ENCODE measurements at regions not wholly inside any gene's neighbourhood (a gene's known extent, or its start where the extent isn't known, plus 50 kb on each side); places are given as distances from the start of the nearest gene placed in this dataset.

DNA sequence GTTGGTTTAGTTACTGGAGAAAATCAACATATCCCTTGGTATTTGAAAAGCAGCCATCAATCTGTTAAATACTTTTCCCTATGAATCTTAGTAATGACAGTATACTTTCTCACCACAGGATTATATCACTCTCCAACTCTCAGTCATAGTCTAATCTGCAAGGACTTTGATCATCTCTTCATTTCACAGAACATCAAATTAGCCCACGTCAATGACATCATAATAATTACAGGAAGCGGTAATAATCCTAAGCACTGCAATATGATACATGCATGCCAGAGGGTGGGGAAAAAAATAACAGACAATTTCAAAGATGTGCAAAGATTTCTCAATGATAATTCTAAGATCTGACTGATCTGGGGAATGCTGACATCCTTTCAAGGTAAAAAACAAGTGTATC is 404.1 kb downstream of the GPM6A start:
- Mint-ChIP-seq H3K4me3 (no peak overlapping the region), H3K36me3 (ENCODE audit: low read depth) (peaks cover 4% of the 10 kb centered on the region; the same call in 2 of the 3 replicates), H3K27ac (no peak overlapping the region), H3K27me3 (ENCODE audit: insufficient read depth, low read depth, poor library complexity) (peaks cover 2% of the 10 kb centered on the region), H3K9me3 (peaks cover under 1% of the 10 kb centered on the region; the same call in 1 of the 3 replicates), H3K4me1 (peaks cover 11% of the 10 kb centered on the region; the same call in 2 of the 3 replicates)
- Histone ChIP-seq H4K20me1 (replicated peaks; ENCODE audit: insufficient read depth) (no peaks in the 10 kb centered on the region), H3K4me2 (no peak overlapping the region), H3K27ac (ENCODE audit: low read depth) (no peak overlapping the region), H3K4me3 (no peak overlapping the region), H2AFZ (no peak overlapping the region), H3K36me3 (ENCODE audit: insufficient read depth) (no peaks in the 10 kb centered on the region), H3K27me3 (ENCODE audit: insufficient read depth) (no peaks in the 10 kb centered on the region), H3K9me2 (ENCODE audit: insufficient read depth) (0 out of 2 replicates have a peak, but pooled peaks cover 3% of the 10 kb centered on the region), H3F3A (replicated peaks; ENCODE audit: low read depth) (no peaks in the 10 kb centered on the region), H3K79me2 (replicated peaks; ENCODE audit: insufficient read depth) (no peaks in the 10 kb centered on the region), H3K4me1 (ENCODE audit: insufficient read depth) (0 out of 2 replicates have a peak, but pooled peaks cover 4% of the 10 kb centered on the region)
- no peak for ATAC-seq
- no peak for TF ChIP-seq ZNF114 (CRISPR knock-in tag; IDR thresholded peaks at IDR 0.05)
- TF ChIP-seq, protein P1, sequence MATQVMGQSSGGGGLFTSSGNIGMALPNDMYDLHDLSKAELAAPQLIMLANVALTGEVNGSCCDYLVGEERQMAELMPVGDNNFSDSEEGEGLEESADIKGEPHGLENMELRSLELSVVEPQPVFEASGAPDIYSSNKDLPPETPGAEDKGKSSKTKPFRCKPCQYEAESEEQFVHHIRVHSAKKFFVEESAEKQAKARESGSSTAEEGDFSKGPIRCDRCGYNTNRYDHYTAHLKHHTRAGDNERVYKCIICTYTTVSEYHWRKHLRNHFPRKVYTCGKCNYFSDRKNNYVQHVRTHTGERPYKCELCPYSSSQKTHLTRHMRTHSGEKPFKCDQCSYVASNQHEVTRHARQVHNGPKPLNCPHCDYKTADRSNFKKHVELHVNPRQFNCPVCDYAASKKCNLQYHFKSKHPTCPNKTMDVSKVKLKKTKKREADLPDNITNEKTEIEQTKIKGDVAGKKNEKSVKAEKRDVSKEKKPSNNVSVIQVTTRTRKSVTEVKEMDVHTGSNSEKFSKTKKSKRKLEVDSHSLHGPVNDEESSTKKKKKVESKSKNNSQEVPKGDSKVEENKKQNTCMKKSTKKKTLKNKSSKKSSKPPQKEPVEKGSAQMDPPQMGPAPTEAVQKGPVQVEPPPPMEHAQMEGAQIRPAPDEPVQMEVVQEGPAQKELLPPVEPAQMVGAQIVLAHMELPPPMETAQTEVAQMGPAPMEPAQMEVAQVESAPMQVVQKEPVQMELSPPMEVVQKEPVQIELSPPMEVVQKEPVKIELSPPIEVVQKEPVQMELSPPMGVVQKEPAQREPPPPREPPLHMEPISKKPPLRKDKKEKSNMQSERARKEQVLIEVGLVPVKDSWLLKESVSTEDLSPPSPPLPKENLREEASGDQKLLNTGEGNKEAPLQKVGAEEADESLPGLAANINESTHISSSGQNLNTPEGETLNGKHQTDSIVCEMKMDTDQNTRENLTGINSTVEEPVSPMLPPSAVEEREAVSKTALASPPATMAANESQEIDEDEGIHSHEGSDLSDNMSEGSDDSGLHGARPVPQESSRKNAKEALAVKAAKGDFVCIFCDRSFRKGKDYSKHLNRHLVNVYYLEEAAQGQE (IDR thresholded peaks at IDR 0.05; ENCODE audit: unreplicated experiment), result no peak
- no peak for TF ChIP-seq CREB1 (CRISPR knock-in tag; IDR thresholded peaks at IDR 0.05; ENCODE audit: low read depth)
- TF ChIP-seq, protein P2, sequence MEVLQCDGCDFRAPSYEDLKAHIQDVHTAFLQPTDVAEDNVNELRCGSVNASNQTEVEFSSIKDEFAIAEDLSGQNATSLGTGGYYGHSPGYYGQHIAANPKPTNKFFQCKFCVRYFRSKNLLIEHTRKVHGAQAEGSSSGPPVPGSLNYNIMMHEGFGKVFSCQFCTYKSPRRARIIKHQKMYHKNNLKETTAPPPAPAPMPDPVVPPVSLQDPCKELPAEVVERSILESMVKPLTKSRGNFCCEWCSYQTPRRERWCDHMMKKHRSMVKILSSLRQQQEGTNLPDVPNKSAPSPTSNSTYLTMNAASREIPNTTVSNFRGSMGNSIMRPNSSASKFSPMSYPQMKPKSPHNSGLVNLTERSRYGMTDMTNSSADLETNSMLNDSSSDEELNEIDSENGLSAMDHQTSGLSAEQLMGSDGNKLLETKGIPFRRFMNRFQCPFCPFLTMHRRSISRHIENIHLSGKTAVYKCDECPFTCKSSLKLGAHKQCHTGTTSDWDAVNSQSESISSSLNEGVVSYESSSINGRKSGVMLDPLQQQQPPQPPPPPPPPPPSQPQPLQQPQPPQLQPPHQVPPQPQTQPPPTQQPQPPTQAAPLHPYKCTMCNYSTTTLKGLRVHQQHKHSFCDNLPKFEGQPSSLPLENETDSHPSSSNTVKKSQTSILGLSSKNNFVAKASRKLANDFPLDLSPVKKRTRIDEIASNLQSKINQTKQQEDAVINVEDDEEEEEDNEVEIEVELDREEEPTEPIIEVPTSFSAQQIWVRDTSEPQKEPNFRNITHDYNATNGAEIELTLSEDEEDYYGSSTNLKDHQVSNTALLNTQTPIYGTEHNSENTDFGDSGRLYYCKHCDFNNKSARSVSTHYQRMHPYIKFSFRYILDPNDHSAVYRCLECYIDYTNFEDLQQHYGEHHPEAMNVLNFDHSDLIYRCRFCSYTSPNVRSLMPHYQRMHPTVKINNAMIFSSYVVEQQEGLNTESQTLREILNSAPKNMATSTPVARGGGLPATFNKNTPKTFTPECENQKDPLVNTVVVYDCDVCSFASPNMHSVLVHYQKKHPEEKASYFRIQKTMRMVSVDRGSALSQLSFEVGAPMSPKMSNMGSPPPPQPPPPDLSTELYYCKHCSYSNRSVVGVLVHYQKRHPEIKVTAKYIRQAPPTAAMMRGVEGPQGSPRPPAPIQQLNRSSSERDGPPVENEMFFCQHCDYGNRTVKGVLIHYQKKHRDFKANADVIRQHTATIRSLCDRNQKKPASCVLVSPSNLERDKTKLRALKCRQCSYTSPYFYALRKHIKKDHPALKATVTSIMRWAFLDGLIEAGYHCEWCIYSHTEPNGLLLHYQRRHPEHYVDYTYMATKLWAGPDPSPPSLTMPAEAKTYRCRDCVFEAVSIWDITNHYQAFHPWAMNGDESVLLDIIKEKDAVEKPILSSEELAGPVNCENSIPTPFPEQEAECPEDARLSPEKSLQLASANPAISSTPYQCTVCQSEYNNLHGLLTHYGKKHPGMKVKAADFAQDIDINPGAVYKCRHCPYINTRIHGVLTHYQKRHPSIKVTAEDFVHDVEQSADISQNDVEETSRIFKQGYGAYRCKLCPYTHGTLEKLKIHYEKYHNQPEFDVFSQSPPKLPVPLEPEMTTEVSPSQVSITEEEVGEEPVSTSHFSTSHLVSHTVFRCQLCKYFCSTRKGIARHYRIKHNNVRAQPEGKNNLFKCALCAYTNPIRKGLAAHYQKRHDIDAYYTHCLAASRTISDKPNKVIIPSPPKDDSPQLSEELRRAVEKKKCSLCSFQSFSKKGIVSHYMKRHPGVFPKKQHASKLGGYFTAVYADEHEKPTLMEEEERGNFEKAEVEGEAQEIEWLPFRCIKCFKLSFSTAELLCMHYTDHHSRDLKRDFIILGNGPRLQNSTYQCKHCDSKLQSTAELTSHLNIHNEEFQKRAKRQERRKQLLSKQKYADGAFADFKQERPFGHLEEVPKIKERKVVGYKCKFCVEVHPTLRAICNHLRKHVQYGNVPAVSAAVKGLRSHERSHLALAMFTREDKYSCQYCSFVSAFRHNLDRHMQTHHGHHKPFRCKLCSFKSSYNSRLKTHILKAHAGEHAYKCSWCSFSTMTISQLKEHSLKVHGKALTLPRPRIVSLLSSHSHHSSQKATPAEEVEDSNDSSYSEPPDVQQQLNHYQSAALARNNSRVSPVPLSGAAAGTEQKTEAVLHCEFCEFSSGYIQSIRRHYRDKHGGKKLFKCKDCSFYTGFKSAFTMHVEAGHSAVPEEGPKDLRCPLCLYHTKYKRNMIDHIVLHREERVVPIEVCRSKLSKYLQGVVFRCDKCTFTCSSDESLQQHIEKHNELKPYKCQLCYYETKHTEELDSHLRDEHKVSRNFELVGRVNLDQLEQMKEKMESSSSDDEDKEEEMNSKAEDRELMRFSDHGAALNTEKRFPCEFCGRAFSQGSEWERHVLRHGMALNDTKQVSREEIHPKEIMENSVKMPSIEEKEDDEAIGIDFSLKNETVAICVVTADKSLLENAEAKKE (CRISPR knock-in tag; IDR thresholded peaks at IDR 0.05), result no peak
- TF ChIP-seq NANOG (IDR thresholded peaks at IDR 0.05; ENCODE audit: borderline replicate concordance), result no peak
- no peak for TF ChIP-seq POLR2AphosphoS5 (IDR thresholded peaks at IDR 0.05; ENCODE audit: low read depth)
- no peak for TF ChIP-seq EZH2 (IDR thresholded peaks at IDR 0.05; ENCODE audit: low read depth, unreplicated experiment)
- no peak for DNase-seq (ENCODE audit: low spot score)

All from GM23338 (cell line).